WTC11 (cell line): ENCODE measurements at regions not wholly inside any gene's neighbourhood (a gene's known extent, or its start where the extent isn't known, plus 50 kb on each side); places are given as distances from the start of the nearest gene placed in this dataset.

Source experiments
- ATAC-seq: fragments of 200-7000 bp; cut with Tn5 transposase; 2 replicates; pipeline ENCODE4 v1.10.0; 2021; ENCODE audit warnings: mild to moderate bottlenecking, moderate library complexity
- CTCF ChIA-PET: fragments of 300-600 bp; sonication (Branson Sonifier 250); formaldehyde crosslinking; loops from one replicate; lab custom pipeline; 2021; ENCODE audit warnings: antibody characterized with exemption; lab: Charles Lee
- POLR2A ChIA-PET: fragments of 350-600 bp; sonication (Branson Sonifier 250); formaldehyde crosslinking; loops from one replicate; lab custom pipeline; 2021; ENCODE audit warnings: antibody characterized with exemption; lab: Charles Lee
- DNase-seq: peaks from one replicate; pipeline ENCODE4 v3.0.0; 2021; ENCODE audit warnings: low spot score
- H3K27ac Mint-ChIP-seq: 2 replicates; pipeline ENCODE4 v1.8.0; 2021; ENCODE audit warnings: mixed read lengths
- H3K27me3 Mint-ChIP-seq: 2 replicates; pipeline ENCODE4 v1.8.0; 2021; ENCODE audit warnings: low read depth, mild to moderate bottlenecking, moderate library complexity, mixed read lengths
- H3K36me3 Mint-ChIP-seq: 2 replicates; pipeline ENCODE4 v1.8.0; 2021; ENCODE audit warnings: mixed read lengths
- H3K4me1 Mint-ChIP-seq: 2 replicates; pipeline ENCODE4 v1.8.0; 2022; ENCODE audit warnings: mixed read lengths
- H3K4me3 Mint-ChIP-seq: 2 replicates; pipeline ENCODE4 v1.8.0; 2021; ENCODE audit warnings: mild to moderate bottlenecking, moderate library complexity, mixed read lengths
- H3K9me3 Mint-ChIP-seq: 2 replicates; pipeline ENCODE4 v1.8.0; 2021; ENCODE audit warnings: mixed read lengths
- E2F5 ChIP-seq: sonication (generic); formaldehyde crosslinking; IDR thresholded peaks from 2 replicates; pipeline ENCODE4 v1.8.1; 2022; ENCODE audit warnings: mild to moderate bottlenecking, moderate library complexity, missing genetic modification reagents
- EMX1 ChIP-seq: fragments of 250-450 bp; sonication (Bioruptor Pico); IDR thresholded peaks from 2 replicates; pipeline ENCODE4 v1.8.0; 2021; ENCODE audit warnings: mild to moderate bottlenecking
- ETV6 ChIP-seq: sonication (generic); formaldehyde crosslinking; IDR thresholded peaks from 2 replicates; pipeline ENCODE4 v1.8.1; 2022; ENCODE audit warnings: mild to moderate bottlenecking, missing genetic modification reagents
- HMGXB4 ChIP-seq: sonication (generic); formaldehyde crosslinking; IDR thresholded peaks from 2 replicates; pipeline ENCODE4 v1.8.1; 2023; ENCODE audit warnings: mild to moderate bottlenecking, moderate library complexity, missing genetic modification reagents
- MXD4 ChIP-seq: fragments of 250-450 bp; sonication (Bioruptor Pico); IDR thresholded peaks from 2 replicates; pipeline ENCODE4 v1.8.0; 2021; ENCODE audit warnings: mild to moderate bottlenecking, moderate library complexity, borderline replicate concordance
- NFATC4 ChIP-seq: fragments of 250-450 bp; sonication (Bioruptor Pico); IDR thresholded peaks from 2 replicates; pipeline ENCODE4 v1.9.0; 2021; ENCODE audit warnings: mild to moderate bottlenecking
- OVOL2 ChIP-seq: fragments of 250-450 bp; sonication (Bioruptor Pico); IDR thresholded peaks from 2 replicates; pipeline ENCODE4 v1.9.0; 2021; ENCODE audit warnings: mild to moderate bottlenecking, borderline replicate concordance
- RORB ChIP-seq: fragments of 250-450 bp; sonication (Bioruptor Pico); IDR thresholded peaks from 2 replicates; pipeline ENCODE4 v1.9.0; 2021; ENCODE audit warnings: mild to moderate bottlenecking
- SP1 ChIP-seq: sonication (generic); formaldehyde crosslinking; conservative IDR thresholded peaks from 2 replicates; pipeline ENCODE4 v1.8.1; 2022; ENCODE audit warnings: missing genetic modification reagents
- USF2 ChIP-seq: sonication (generic); formaldehyde crosslinking; IDR thresholded peaks from 2 replicates; pipeline ENCODE4 v1.8.1; 2023; ENCODE audit warnings: mild to moderate bottlenecking, missing genetic modification reagents, moderate library complexity
- ZNF219 ChIP-seq: sonication (generic); formaldehyde crosslinking; IDR thresholded peaks from 2 replicates; pipeline ENCODE4 v1.8.0; 2023; ENCODE audit warnings: missing genetic modification reagents, mild to moderate bottlenecking, borderline replicate concordance
- ZNF416 ChIP-seq: fragments of 250-450 bp; sonication (Bioruptor Pico); IDR thresholded peaks from 2 replicates; pipeline ENCODE4 v1.9.0; 2021; ENCODE audit warnings: mild to moderate bottlenecking, inconsistent platforms
- ZNF671 ChIP-seq: fragments of 250-450 bp; sonication (Bioruptor Pico); IDR thresholded peaks from 2 replicates; pipeline ENCODE4 v1.8.0; 2021; ENCODE audit warnings: mild to moderate bottlenecking
- ZSCAN18 ChIP-seq: fragments of 250-450 bp; sonication (Bioruptor Pico); IDR thresholded peaks from 2 replicates; pipeline ENCODE4 v2.1.2; 2022; ENCODE audit warnings: mild to moderate bottlenecking, moderate library complexity
- TF ChIP-seq, protein P1 (sequence below): fragments of 250-450 bp; sonication (Bioruptor Pico); IDR thresholded peaks from 2 replicates; pipeline ENCODE4 v1.8.0; 2021; ENCODE audit warnings: mild to moderate bottlenecking
- TF ChIP-seq, protein P2 (sequence below): sonication (generic); formaldehyde crosslinking; IDR thresholded peaks from 2 replicates; pipeline ENCODE4 v1.8.0; 2022; ENCODE audit warnings: mild to moderate bottlenecking, missing genetic modification reagents
- TF ChIP-seq, protein P3 (sequence below): fragments of 200-600 bp; IDR thresholded peaks from 2 replicates; pipeline ENCODE4 v1.8.0; 2022; ENCODE audit warnings: antibody characterized with exemption
- TF ChIP-seq, protein P4 (sequence below): sonication (generic); formaldehyde crosslinking; IDR thresholded peaks from 2 replicates; pipeline ENCODE4 v1.8.0; 2023; ENCODE audit warnings: missing genetic modification reagents

DNA sequence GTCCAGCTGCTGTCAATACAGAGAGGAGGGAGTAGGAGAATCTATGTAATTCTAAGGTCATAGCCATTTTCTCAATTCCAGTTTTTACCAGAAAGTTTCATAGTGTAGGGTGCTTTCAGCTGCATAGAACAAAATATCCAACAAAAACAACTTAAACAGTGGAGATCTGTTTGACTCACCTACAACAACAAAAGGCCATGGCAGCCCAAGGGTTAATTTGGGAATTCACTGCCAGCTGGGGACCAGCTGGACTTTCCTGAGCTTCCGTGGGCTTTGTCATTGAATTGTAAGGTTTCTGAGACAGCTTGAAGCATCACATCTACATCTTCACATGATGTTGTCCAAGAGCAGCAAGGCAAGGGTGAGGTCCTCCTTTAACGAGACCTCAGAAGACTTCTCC is 512.7 kb downstream of the IRS1 start:
- Mint-ChIP-seq H3K36me3 (peaks cover 20% of the 10 kb centered on the region), H3K9me3 (peaks cover 31% of the 10 kb centered on the region), H3K4me1 (no peaks in the 10 kb centered on the region), H3K27ac (no peak overlapping the region; the same call in 1 of the 2 replicates), H3K27me3 (no peaks in the 10 kb centered on the region), H3K4me3 (no peak overlapping the region)
- CTCF ChIA-PET, result no interaction called here
- TF ChIP-seq NFATC4 (CRISPR knock-in tag) (no peak), ZNF671 (CRISPR knock-in tag) (no peak), ETV6 (CRISPR knock-in tag) (no peak), MXD4 (no peak), ZSCAN18 (CRISPR knock-in tag) (no peak), ZNF416 (CRISPR knock-in tag) (no peak)
- TF ChIP-seq, protein P1, sequence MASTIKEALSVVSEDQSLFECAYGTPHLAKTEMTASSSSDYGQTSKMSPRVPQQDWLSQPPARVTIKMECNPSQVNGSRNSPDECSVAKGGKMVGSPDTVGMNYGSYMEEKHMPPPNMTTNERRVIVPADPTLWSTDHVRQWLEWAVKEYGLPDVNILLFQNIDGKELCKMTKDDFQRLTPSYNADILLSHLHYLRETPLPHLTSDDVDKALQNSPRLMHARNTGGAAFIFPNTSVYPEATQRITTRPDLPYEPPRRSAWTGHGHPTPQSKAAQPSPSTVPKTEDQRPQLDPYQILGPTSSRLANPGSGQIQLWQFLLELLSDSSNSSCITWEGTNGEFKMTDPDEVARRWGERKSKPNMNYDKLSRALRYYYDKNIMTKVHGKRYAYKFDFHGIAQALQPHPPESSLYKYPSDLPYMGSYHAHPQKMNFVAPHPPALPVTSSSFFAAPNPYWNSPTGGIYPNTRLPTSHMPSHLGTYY (CRISPR knock-in tag), result no peak
- ATAC-seq (no peak), DNase-seq (no peak)
- POLR2A ChIA-PET, result no interaction called here

DNA sequence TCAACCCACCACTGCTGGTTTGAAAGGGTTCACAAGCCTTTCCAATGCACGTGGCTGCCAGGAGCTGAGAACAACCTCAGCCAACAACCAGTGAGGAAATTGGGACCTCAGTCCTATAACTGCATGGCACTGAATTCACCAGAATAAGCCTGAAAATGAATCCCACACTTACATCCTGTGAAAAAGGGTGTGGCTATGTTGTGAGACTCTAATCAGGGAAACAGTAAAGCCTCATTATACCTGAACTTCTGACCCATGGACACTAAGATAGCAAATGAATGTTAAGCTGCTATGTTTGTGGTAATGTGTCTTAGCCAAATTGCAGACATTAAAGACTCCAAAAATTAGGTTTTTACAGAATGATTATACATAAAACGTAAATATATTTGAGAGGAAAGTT is 515.8 kb downstream of the IRS1 start:
- peaks cover 34% of the 10 kb centered on the region for H3K9me3 Mint-ChIP-seq
- no peak for ATAC-seq
- ChIA-PET POLR2A (no interaction called here), CTCF (no interaction called here)
- H3K4me3 Mint-ChIP-seq, result no peak overlapping the region
- H3K27ac Mint-ChIP-seq, result no peak overlapping the region
- no peaks in the 10 kb centered on the region for H3K27me3 Mint-ChIP-seq
- TF ChIP-seq E2F5, result no peak
- H3K4me1 Mint-ChIP-seq, result peaks cover 3% of the 10 kb centered on the region
- no peaks in the 10 kb centered on the region; the same call in 1 of the 2 replicates for H3K36me3 Mint-ChIP-seq
- DNase-seq, result no peak

DNA sequence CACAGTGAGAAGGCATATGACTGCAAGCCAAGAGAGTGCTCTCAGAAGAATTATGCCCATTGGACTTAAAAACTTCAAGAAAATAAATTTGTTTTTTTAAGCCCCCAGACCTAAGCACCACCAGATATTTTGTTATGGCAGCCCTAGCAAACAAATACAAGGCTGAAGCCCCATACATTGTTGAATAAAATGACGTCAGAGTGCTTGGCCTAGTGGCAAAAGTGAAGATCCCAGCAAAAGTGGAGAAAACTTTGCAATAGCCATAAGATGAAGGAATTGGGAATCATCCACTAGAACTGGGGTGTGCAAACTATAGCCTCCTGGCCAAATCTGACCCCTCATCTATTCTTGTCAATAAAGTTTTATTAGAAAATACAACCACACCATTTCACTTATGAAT is 517.5 kb downstream of the IRS1 start:
- peaks cover 38% of the 10 kb centered on the region for H3K9me3 Mint-ChIP-seq
- no peak overlapping the region for H3K4me3 Mint-ChIP-seq
- no peak overlapping the region for H3K27ac Mint-ChIP-seq
- H3K27me3 Mint-ChIP-seq, result no peaks in the 10 kb centered on the region
- peaks cover 3% of the 10 kb centered on the region for H3K4me1 Mint-ChIP-seq
- ChIA-PET CTCF (no interaction called here), POLR2A (interaction anchor here (0.6 kb wide), 1 partner anchor 71 kb away, joined by 3 read pairs; no protein-coding TSS in a partner anchor)
- no peak for ATAC-seq
- no peak for DNase-seq
- H3K36me3 Mint-ChIP-seq, result no peaks in the 10 kb centered on the region; the same call in 1 of the 2 replicates
- TF ChIP-seq OVOL2 (CRISPR knock-in tag) (no peak), EMX1 (no peak), USF2 (CRISPR knock-in tag) (no peak), ZNF219 (CRISPR knock-in tag) (no peak), E2F5 (no peak), SP1 (no peak), RORB (CRISPR knock-in tag) (no peak), HMGXB4 (no peak), ZSCAN18 (CRISPR knock-in tag) (no peak)
- TF ChIP-seq, protein P2, sequence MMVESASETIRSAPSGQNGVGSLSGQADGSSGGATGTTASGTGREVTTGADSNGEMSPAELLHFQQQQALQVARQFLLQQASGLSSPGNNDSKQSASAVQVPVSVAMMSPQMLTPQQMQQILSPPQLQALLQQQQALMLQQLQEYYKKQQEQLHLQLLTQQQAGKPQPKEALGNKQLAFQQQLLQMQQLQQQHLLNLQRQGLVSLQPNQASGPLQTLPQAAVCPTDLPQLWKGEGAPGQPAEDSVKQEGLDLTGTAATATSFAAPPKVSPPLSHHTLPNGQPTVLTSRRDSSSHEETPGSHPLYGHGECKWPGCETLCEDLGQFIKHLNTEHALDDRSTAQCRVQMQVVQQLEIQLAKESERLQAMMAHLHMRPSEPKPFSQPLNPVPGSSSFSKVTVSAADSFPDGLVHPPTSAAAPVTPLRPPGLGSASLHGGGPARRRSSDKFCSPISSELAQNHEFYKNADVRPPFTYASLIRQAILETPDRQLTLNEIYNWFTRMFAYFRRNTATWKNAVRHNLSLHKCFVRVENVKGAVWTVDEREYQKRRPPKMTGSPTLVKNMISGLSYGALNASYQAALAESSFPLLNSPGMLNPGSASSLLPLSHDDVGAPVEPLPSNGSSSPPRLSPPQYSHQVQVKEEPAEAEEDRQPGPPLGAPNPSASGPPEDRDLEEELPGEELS (CRISPR knock-in tag), result no peak
- TF ChIP-seq, protein P3, sequence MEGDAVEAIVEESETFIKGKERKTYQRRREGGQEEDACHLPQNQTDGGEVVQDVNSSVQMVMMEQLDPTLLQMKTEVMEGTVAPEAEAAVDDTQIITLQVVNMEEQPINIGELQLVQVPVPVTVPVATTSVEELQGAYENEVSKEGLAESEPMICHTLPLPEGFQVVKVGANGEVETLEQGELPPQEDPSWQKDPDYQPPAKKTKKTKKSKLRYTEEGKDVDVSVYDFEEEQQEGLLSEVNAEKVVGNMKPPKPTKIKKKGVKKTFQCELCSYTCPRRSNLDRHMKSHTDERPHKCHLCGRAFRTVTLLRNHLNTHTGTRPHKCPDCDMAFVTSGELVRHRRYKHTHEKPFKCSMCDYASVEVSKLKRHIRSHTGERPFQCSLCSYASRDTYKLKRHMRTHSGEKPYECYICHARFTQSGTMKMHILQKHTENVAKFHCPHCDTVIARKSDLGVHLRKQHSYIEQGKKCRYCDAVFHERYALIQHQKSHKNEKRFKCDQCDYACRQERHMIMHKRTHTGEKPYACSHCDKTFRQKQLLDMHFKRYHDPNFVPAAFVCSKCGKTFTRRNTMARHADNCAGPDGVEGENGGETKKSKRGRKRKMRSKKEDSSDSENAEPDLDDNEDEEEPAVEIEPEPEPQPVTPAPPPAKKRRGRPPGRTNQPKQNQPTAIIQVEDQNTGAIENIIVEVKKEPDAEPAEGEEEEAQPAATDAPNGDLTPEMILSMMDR, result no peak
- TF ChIP-seq, protein P4, sequence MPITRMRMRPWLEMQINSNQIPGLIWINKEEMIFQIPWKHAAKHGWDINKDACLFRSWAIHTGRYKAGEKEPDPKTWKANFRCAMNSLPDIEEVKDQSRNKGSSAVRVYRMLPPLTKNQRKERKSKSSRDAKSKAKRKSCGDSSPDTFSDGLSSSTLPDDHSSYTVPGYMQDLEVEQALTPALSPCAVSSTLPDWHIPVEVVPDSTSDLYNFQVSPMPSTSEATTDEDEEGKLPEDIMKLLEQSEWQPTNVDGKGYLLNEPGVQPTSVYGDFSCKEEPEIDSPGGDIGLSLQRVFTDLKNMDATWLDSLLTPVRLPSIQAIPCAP, result no peak
